HEK293 (cell line): ENCODE measurements at regions not wholly inside any gene's neighbourhood (a gene's known extent, or its start where the extent isn't known, plus 50 kb on each side); places are given as distances from the start of the nearest gene placed in this dataset.
"Not testable (repeated sequence)": the region's sequence is repeated elsewhere in the genome, so short reads cannot be mapped to it uniquely, and the experiment has no call there.

ENCODE experiments used
- CTCF ChIA-PET: fragments of 350-600 bp; formaldehyde crosslinking; extraction: SDS; loops from one replicate; lab custom pipeline; 2021; ENCODE audit warnings: antibody characterized with exemption; lab: Yijun Ruan, JAX
- POLR2A ChIA-PET: fragments of 300-600 bp; formaldehyde crosslinking; extraction: SDS; loops from one replicate; lab custom pipeline; 2020; ENCODE audit warnings: antibody characterized with exemption, inconsistent platforms; lab: Yijun Ruan, JAX
- H3K27ac ChIP-seq: fragments of 200-500 bp; sonication (Bioruptor generic); 2 replicates; pipeline ENCODE4 v1.5.1; 2014; ENCODE audit warnings: low read depth, low read length, control low read depth, inconsistent platforms; ENCODE audit errors: extremely low read depth
- H3K36me3 ChIP-seq, 2 experiments: fragments of 200-500 bp in 1 of 2; sonication (Bioruptor generic) in 1 of 2; 1 replicate in 1 of 2; 2 replicates in 1 of 2; pipeline ENCODE4 v1.5.1; 2014 to 2017; ENCODE audit warnings: inconsistent platforms in 2 of 2, low read length in 2 of 2; ENCODE audit not compliant: control insufficient read depth in 2 of 2, insufficient read depth in 1 of 2
- H3K4me1 ChIP-seq: fragments of 200-500 bp; sonication (Bioruptor generic); 2 replicates; pipeline ENCODE4 v1.5.1; 2014; ENCODE audit warnings: mild to moderate bottlenecking, low read length, inconsistent platforms; ENCODE audit not compliant: control insufficient read depth, insufficient read depth
- H3K4me3 ChIP-seq: 2 replicates; pipeline ENCODE4 v1.5.1; 2011; ENCODE audit warnings: low read depth, mild to moderate bottlenecking, control low read depth, low read length, moderate library complexity
- H3K9me3 ChIP-seq: fragments of 200-500 bp; sonication (Bioruptor generic); 2 replicates; pipeline ENCODE4 v1.5.1; 2014; ENCODE audit warnings: low read depth, low read length, inconsistent platforms; ENCODE audit not compliant: control insufficient read depth, insufficient read depth
- MZF1 ChIP-seq: fragments of 450-650 bp; formaldehyde crosslinking; IDR thresholded peaks from 2 replicates; pipeline ENCODE4 v1.5.1; 2017; ENCODE audit warnings: missing biosample characterization, missing genetic modification characterization, borderline replicate concordance
- TCF7L2 ChIP-seq: IDR thresholded peaks from 2 replicates; pipeline ENCODE4 v1.6.1; 2011; ENCODE audit warnings: low read depth, mild to moderate bottlenecking, inconsistent platforms, low read length, moderate library complexity, borderline replicate concordance
- ZBTB8A ChIP-seq: fragments of 450-650 bp; formaldehyde crosslinking; IDR thresholded peaks from 2 replicates; pipeline ENCODE4 v1.5.1; 2016; ENCODE audit warnings: missing biosample characterization, missing genetic modification characterization
- ZNF121 ChIP-seq: fragments of 450-650 bp; formaldehyde crosslinking; IDR thresholded peaks from 2 replicates; pipeline ENCODE4 v1.5.1; 2016; ENCODE audit warnings: missing biosample characterization, missing genetic modification characterization
- ZNF555 ChIP-seq: fragments of 450-650 bp; formaldehyde crosslinking; conservative IDR thresholded peaks from 2 replicates; pipeline ENCODE4 v1.5.1; 2017; ENCODE audit warnings: missing biosample characterization, mild to moderate bottlenecking, missing genetic modification characterization, inconsistent platforms
- ZNF560 ChIP-seq: fragments of 450-650 bp; formaldehyde crosslinking; IDR thresholded peaks from 2 replicates; pipeline ENCODE4 v1.5.1; 2017; ENCODE audit warnings: missing biosample characterization, missing genetic modification characterization, borderline replicate concordance
- ZNF623 ChIP-seq: fragments of 450-650 bp; formaldehyde crosslinking; IDR thresholded peaks from 2 replicates; pipeline ENCODE4 v1.5.1; 2016; ENCODE audit warnings: missing biosample characterization, missing genetic modification characterization
- ZNF654 ChIP-seq: fragments of 450-650 bp; formaldehyde crosslinking; IDR thresholded peaks from 2 replicates; pipeline ENCODE4 v1.5.1; 2016; ENCODE audit warnings: low read depth, missing biosample characterization, missing genetic modification characterization
- ZNF677 ChIP-seq: fragments of 450-650 bp; IDR thresholded peaks from 2 replicates; pipeline ENCODE4 v1.5.0; 2018; ENCODE audit warnings: missing biosample characterization, mild to moderate bottlenecking, missing genetic modification characterization, moderate library complexity
- ZNF692 ChIP-seq: fragments of 450-650 bp; formaldehyde crosslinking; IDR thresholded peaks from 2 replicates; pipeline ENCODE4 v1.5.1; 2016; ENCODE audit warnings: missing biosample characterization, missing genetic modification characterization
- ZNF792 ChIP-seq: fragments of 450-650 bp; formaldehyde crosslinking; IDR thresholded peaks from 2 replicates; pipeline ENCODE4 v1.5.1; 2016; ENCODE audit warnings: missing biosample characterization, missing genetic modification characterization
- ZXDB ChIP-seq: fragments of 450-650 bp; formaldehyde crosslinking; IDR thresholded peaks from 2 replicates; pipeline ENCODE4 v1.5.1; 2016; ENCODE audit warnings: missing biosample characterization, missing genetic modification characterization
- TF ChIP-seq, protein P1 (sequence below): fragments of 450-650 bp; formaldehyde crosslinking; IDR thresholded peaks from 2 replicates; pipeline ENCODE4 v1.5.1; 2016; ENCODE audit warnings: missing biosample characterization, missing genetic modification characterization, borderline replicate concordance
- TF ChIP-seq, protein P2 (sequence below): fragments of 450-650 bp; formaldehyde crosslinking; IDR thresholded peaks from 2 replicates; pipeline ENCODE4 v1.5.1; 2016; ENCODE audit warnings: missing biosample characterization, missing genetic modification characterization
- TF ChIP-seq, protein P3 (sequence below): fragments of 450-650 bp; formaldehyde crosslinking; IDR thresholded peaks from 2 replicates; pipeline ENCODE4 v1.5.1; 2017; ENCODE audit warnings: missing biosample characterization, missing genetic modification characterization

- H3K4me1 ChIP-seq, H3K27ac ChIP-seq, H3K9me3 ChIP-seq, H3K36me3 ChIP-seq, POLR2A ChIA-PET, CTCF ChIA-PET, H3K4me3 ChIP-seq: not testable (repeated sequence)
Observed at GRCh38 chr9:65466911-65467734, 182.1 kb upstream of the FOXD4L5 start.

DNA sequence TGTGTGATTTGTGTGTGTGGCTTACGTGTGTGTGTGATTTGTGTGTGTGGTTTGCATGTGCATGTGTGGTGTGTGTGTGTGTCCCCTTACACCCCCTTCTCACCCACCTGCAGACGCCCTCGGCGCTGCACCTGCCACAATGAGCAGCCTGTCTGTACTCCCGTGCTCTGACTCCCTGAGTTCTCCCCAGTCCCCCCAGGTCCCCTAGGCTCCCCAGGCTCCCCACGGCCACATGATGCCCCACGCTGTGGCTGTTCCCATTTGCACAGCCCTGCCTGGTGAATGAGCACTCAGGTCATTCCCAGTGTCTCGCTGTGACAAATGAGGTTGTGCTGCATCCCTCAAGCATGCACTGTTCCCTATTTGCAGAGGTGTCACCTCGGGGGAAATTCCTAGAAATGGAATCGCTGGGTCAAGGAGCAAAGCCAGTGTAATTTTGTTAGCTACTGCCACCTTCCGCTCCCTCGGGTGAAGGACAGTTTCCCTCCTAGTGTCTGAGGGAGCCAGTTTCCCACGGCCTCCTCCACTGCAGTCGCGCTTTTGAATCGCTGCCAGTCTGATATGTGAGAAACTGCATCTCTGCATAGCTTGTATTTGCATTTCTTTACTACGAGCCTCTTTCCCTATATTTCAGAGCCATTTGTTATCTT, 180.4 kb upstream of the FOXD4L5 start:
- H3K36me3 ChIP-seq, CTCF ChIA-PET, H3K27ac ChIP-seq, H3K9me3 ChIP-seq, POLR2A ChIA-PET, H3K4me1 ChIP-seq, H3K4me3 ChIP-seq: not testable (repeated sequence)

- H3K9me3 ChIP-seq, H3K27ac ChIP-seq, CTCF ChIA-PET, POLR2A ChIA-PET, H3K36me3 ChIP-seq, H3K4me1 ChIP-seq, H3K4me3 ChIP-seq: not testable (repeated sequence)
Observed at GRCh38 chr9:65462476-65462875, 177.5 kb upstream of the FOXD4L5 start.

GRCh38 chr9:65459756-65460320, 174.8 kb upstream of the FOXD4L5 start:
- Histone ChIP-seq H3K4me1 (no peaks in the 10 kb centered on the region), H3K4me3 (no peak overlapping the region), H3K27ac (no peak overlapping the region), H3K9me3 (no peaks in the 10 kb centered on the region), H3K36me3 (no peaks in the 10 kb centered on the region)
- CTCF ChIA-PET, result no interaction called here
- POLR2A ChIA-PET, result no interaction called here
- TF ChIP-seq ZNF654 (tag by site-specific recombination) (no peak), ZNF560 (tag by site-specific recombination) (no peak), ZNF677 (tag by site-specific recombination) (no peak), MZF1 (tag by site-specific recombination) (no peak), ZNF792 (tag by site-specific recombination) (no peak), ZXDB (tag by site-specific recombination) (no peak), TCF7L2 (no peak), ZNF121 (tag by site-specific recombination) (no peak), ZBTB8A (tag by site-specific recombination) (no peak), ZNF555 (no peak), ZNF623 (no peak), ZNF692 (tag by site-specific recombination) (no peak)
- TF ChIP-seq, protein P1, sequence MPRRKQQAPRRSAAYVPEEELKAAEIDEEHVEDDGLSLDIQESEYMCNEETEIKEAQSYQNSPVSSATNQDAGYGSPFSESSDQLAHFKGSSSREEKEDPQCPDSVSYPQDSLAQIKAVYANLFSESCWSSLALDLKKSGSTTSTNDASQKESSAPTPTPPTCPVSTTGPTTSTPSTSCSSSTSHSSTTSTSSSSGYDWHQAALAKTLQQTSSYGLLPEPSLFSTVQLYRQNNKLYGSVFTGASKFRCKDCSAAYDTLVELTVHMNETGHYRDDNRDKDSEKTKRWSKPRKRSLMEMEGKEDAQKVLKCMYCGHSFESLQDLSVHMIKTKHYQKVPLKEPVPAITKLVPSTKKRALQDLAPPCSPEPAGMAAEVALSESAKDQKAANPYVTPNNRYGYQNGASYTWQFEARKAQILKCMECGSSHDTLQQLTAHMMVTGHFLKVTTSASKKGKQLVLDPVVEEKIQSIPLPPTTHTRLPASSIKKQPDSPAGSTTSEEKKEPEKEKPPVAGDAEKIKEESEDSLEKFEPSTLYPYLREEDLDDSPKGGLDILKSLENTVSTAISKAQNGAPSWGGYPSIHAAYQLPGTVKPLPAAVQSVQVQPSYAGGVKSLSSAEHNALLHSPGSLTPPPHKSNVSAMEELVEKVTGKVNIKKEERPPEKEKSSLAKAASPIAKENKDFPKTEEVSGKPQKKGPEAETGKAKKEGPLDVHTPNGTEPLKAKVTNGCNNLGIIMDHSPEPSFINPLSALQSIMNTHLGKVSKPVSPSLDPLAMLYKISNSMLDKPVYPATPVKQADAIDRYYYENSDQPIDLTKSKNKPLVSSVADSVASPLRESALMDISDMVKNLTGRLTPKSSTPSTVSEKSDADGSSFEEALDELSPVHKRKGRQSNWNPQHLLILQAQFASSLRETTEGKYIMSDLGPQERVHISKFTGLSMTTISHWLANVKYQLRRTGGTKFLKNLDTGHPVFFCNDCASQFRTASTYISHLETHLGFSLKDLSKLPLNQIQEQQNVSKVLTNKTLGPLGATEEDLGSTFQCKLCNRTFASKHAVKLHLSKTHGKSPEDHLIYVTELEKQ, result no peak
- TF ChIP-seq, protein P2, sequence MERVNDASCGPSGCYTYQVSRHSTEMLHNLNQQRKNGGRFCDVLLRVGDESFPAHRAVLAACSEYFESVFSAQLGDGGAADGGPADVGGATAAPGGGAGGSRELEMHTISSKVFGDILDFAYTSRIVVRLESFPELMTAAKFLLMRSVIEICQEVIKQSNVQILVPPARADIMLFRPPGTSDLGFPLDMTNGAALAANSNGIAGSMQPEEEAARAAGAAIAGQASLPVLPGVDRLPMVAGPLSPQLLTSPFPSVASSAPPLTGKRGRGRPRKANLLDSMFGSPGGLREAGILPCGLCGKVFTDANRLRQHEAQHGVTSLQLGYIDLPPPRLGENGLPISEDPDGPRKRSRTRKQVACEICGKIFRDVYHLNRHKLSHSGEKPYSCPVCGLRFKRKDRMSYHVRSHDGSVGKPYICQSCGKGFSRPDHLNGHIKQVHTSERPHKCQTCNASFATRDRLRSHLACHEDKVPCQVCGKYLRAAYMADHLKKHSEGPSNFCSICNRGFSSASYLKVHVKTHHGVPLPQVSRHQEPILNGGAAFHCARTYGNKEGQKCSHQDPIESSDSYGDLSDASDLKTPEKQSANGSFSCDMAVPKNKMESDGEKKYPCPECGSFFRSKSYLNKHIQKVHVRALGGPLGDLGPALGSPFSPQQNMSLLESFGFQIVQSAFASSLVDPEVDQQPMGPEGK (tag by site-specific recombination), result no peak
- TF ChIP-seq, protein P3, sequence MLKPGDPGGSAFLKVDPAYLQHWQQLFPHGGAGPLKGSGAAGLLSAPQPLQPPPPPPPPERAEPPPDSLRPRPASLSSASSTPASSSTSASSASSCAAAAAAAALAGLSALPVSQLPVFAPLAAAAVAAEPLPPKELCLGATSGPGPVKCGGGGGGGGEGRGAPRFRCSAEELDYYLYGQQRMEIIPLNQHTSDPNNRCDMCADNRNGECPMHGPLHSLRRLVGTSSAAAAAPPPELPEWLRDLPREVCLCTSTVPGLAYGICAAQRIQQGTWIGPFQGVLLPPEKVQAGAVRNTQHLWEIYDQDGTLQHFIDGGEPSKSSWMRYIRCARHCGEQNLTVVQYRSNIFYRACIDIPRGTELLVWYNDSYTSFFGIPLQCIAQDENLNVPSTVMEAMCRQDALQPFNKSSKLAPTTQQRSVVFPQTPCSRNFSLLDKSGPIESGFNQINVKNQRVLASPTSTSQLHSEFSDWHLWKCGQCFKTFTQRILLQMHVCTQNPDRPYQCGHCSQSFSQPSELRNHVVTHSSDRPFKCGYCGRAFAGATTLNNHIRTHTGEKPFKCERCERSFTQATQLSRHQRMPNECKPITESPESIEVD (tag by site-specific recombination), result no peak
